NOMO-1 treated with dmso at 0.1 percent for 144 hours (cell line): ENCODE measurements at regions not wholly inside any gene's neighbourhood (a gene's known extent, or its start where the extent isn't known, plus 50 kb on each side); places are given as distances from the start of the nearest gene placed in this dataset.

Experiments
- DNase-seq: peaks from one replicate; lab custom pipeline; 2025; ENCODE audit not compliant: unreplicated experiment; lab: John Stamatoyannopoulos, UW

DNA sequence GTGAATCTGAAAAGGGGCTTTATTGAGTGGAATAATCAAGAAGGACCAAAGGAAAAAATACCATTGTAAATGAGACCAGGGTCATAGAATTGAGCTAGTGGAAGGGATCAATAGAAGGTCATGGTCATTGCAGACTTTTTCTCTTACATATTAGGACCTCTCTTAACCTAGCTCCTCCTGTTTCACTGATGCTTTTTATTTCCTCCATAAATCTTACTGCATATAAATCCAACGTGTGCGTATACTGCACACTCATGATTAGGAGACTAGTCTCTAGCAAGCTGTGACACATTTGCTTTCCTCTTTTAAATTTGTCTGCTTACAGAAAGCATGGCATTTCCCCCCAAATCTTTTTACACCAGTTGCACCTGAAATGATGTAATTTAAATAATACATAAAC lies 179.6 kb upstream of the B3GALT2 start:
- no peak for DNase-seq

GRCh38 chr1:193359631-193360030 lies 173.2 kb upstream of the B3GALT2 start:
- no peak for DNase-seq

DNA sequence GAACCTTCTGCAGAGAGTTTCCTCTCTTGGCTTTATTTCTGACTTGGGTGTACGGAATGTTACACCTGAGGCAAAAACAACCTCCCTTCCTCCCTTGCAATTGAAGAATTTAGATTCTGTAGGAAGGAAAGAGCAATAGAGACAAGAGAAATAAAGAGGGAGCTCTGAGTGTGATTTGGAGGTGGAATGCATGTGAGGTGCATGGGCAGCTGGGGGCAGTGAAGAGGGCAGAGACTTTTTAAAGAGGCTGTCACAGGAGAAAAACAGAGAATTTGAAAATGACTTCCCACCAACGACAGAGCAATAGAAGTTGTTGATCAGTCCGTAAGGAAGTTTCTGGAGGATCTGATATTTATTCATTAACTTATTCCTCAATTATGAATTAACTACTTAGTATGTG lies 172.0 kb upstream of the B3GALT2 start:
- no peak for DNase-seq

DNA sequence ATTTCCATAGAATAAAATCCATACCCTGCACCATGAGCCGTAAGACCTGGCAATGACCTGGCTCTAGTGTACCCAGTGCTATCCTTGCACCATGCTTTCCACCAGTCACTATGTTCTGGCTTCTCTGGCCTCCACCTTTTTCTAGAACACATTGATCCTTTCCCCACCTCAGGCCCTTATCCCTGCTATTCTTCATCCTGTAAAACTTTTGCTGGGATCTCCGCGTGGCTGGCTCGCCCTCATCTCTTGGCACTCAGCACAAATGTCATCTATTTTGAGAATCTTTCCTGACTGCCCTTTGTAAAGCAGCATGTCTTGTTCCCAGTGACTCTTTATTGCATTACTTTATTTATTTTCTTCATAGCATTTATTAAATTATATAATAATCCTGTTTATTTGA lies 169.8 kb upstream of the B3GALT2 start:
- DNase-seq = no peak

GRCh38 chr1:193355626-193356025 lies 169.2 kb upstream of the B3GALT2 start:
- peak; percentile 39 for DNase-seq

DNA sequence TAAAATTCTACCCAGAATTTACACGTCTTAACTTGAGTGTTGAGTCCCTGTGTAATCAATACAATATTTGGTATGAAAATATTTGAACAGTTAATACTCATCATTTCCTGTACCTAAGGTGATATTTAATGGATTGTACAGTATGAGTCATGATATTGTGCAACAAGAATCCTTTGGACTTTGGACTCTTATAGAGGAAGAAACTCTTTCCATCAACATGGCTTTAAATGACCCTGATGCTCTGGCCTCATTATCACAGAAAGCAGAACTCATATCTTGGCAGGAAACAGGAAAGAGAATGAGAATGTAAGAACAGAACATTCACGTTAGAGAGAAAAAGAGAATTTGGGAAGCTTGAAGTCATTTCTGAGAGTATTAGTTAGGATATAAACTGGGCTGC lies 168.8 kb upstream of the B3GALT2 start:
- DNase-seq = peak; percentile 79

DNA sequence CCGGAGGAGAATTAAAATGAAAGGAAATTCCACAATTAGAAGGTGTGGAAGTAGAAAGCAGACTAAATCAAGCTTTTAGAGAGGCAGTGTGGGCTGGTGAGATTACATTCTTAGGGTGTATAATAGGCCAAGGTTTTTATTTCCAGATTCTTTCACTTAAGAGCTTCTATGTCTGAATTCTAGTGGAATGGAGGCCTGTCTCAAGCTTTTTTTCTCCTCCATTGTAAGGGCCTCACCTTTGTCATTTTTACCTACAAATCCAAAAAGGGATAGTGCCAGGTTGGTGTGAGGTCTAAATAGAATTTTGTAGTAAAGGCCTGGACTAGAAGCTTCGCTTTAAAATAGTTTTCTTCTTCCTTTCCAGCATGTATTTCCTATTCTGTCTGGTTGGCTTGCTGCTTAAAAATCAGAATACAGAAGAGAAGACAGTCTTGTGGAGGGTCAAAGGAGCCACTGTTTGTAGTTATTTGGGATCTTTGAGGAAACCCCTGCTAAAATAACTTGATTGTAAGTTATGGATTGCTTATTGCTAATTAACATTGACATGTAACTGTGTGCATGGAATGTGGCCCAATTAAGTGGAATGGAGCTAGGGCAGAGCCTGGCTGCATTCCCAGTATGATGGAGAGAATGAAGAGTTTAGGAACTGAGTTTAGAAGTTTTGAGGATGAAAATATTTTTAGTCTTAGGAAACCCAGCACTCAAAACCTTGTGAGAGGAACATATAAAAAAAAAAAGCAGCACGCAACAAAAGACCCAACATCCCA lies 162.5 kb upstream of the B3GALT2 start:
- DNase-seq = no peak

- DNase-seq = no peak
Observed at GRCh38 chr1:193348091-193348768, 161.8 kb upstream of the B3GALT2 start.

DNA sequence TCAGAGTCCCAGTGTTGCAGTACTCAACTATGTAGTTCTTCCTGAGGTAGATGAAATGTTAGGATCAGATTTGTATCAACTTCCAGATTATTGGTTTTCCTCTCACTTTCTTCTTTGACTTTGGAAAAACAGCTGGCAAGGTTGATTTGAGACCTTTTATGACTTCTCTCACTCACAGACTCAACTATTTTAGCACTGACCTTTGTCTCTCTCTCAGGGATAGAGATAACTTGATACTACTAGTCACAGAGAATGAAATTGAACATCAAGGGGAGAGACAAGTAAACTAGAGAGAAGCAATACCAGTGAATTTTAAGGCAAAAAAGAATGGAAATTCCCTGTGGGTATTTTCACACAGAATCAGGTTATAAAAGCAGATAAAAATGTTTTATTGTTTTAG lies 159.7 kb upstream of the B3GALT2 start:
- DNase-seq = no peak

DNA sequence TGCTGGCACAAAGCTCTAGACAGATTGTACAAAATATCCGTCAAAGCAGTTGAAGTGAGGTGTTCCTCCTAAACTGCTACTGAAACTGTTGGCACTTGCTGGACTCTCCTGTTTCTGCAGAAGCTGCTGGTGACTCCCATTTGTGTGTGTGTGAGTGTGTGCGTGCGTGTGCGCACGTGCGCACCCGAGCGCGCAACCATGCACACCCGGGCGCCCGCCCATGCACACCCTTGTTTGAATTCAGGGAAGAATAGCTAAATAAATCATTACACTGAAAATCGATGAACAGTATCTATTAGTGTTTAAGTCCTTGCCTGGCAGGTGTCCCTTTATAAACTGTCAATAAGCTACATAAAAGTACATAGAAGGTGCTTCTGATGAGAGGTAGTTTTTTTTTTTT lies 156.4 kb upstream of the B3GALT2 start:
- no peak for DNase-seq

DNA sequence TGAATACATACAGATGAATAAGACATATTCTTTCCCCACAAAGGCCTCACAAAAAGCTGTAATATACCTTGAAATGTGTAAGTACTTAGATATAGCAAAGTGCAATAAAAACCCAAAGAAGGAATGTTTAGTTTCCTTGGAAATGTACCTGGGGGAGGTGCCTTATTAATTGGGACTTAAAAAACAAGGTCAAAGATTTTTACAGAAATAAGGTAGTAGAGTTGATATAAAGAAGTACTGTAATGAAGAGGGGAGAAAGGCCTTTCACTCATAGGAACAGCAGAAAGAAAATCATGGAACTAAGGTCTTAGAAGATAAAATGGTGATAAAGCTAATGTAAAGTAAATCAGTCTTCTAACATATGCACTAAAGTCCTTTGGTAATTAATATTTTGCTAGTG lies 153.9 kb upstream of the B3GALT2 start:
- no peak for DNase-seq

DNA sequence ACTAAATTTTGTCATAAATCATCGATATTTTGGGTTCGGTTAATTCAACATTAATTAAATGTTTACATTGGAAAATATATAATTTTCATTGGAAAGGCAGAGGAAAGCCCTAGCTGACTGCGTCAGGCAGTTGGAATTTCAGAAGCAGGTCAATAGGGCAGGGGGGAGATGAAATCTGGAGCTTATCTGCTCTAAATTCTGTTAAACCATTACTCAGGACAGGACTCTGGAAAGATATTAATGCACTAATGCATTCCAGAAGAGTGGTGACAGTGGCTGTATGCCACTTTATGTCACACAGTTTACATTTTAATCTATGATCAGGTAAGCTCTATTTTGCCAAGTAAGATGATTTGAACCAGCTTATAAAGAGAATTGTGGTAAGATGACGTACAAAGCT lies 153.0 kb upstream of the B3GALT2 start:
- DNase-seq = no peak

- DNase-seq = no peak
Observed at GRCh38 chr1:193338194-193338593, 151.8 kb upstream of the B3GALT2 start.

GRCh38 chr1:193335806-193336428 lies 149.5 kb upstream of the B3GALT2 start:
- no peak for DNase-seq

DNA sequence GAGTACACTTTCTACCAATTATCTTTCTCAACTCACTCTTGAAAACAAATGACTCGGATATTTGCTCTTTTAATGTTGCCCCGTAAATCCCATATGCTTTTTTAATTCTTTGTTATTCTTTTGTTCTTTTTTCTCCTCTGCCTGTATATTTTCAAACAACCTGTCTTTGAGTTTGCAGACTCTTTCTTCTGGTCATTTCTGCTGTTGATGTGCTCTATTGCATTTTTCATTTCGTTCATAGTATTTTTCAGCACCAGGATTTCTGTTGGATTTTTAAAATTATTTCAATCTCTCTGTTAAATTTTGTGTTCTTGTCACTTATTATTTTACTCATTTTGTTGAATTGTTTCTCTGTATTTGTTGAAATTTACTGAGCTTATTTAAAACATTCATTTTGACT lies 146.8 kb upstream of the B3GALT2 start:
- DNase-seq = no peak

GRCh38 chr1:193326296-193326695 lies 139.9 kb upstream of the B3GALT2 start:
- no peak for DNase-seq

DNA sequence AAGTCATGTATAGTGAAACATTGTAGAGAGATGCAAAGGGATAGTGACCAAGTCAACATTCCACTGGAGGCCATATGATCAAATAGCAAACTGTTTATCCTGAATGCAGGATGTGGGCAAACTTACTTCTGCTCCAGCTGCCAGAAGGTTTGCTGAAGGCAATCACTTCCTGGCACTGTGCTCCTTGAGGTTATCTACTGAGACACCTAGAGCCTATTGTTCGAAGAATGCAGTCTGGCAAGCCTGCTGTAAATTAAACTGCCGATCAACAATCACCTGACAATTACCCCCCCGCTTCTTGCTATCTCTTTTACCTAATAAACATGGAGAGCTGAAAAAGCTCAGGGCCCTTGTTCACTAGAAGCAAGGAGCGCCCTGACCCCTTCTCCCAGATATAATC lies 139.4 kb upstream of the B3GALT2 start:
- DNase-seq = no peak

DNA sequence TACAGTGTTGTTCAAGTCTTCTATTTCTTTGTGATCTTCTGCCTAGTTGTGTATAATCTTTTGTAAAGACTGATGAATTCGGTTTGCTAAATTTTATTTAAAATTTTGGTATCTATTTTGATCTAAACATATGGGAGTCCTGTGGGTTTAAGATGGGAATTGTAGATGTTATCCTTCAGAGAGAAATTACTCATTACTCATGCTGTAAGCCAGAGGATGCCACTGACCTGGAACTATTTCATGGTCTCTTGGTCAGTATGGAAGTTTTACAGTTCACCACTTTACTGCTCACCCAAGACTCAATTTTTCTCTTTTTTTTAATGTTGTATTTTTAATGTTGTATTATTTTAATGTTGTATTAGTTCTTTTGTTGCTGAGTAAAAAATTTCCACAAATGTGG lies 138.6 kb upstream of the B3GALT2 start:
- no peak for DNase-seq

- DNase-seq = no peak
Observed at GRCh38 chr1:193322211-193322610, 135.8 kb upstream of the B3GALT2 start.

DNA sequence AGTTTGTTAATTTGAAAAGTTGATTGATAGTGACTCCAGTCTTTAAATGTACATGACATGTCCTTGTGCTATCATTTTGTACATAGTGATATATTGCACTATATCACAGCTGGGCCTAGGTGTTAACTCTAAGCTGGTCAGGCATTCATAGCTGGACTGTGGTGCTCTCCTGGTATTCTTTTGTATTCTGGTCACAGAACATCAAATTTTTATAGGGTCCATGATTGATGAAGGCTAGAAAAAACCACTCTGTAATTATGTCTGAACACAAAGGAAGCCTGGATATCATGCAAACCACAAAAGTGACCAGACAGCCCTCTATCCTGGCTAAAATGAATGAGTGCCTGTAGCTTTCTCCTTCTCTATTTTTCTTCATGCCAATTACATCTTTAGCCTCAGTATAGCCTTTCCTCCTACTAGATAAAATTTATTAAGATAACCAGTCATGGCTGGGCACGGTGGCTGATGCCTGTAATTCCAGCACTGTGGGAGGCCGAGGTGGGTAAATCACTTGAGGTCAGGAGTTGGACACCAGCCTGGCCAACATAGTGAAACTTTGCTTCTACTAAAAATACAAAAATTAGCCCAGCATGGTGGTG lies 134.9 kb upstream of the B3GALT2 start:
- DNase-seq = no peak

GRCh38 chr1:193320270-193320669 lies 133.9 kb upstream of the B3GALT2 start:
- no peak for DNase-seq

DNA sequence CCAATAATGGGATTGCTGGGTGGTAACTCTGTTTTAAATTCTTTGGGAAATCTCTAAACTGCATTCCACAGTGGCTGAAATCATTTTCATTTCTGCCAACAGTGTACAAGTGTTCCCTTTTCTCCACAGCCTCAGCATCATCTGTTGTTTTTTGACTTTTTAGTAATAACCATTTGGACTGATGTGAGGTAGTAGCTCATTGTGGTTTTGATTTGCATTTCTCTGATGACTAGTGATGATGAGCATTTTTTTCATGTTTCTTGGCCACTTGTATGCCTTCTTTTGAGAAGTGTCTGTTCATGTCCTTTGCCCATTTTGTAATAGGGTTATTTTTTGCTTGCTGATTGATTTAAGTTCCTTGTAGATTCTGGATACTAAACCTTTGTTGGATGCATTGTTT lies 131.9 kb upstream of the B3GALT2 start:
- no peak for DNase-seq
